GM23338 (cell line): ENCODE measurements at regions not wholly inside any gene's neighbourhood (a gene's known extent, or its start where the extent isn't known, plus 50 kb on each side); places are given as distances from the start of the nearest gene placed in this dataset.

Experiments
- CTCF ChIP-seq, 2 experiments: fragments of 200-600 bp in 1 of 2; sonication (generic) in 1 of 2; conservative IDR thresholded peaks; 2 replicates each; pipeline versions ENCODE4 v1.5.1 to v1.6.1; 2016 to 2017; ENCODE audit warnings: antibody characterized with exemption in 2 of 2, low read depth in 2 of 2, mild to moderate bottlenecking in 2 of 2, moderate library complexity in 1 of 2
- EZH2phosphoT487 ChIP-seq: fragments of 200-600 bp; sonication (generic); IDR thresholded peaks from one replicate; pipeline ENCODE4 v1.8.1; 2018; ENCODE audit warnings: antibody characterized with exemption; ENCODE audit not compliant: unreplicated experiment
- POLR2AphosphoS5 ChIP-seq: IDR thresholded peaks from 2 replicates; pipeline ENCODE4 v1.6.1; 2016; ENCODE audit warnings: antibody characterized with exemption, low read depth

DNA sequence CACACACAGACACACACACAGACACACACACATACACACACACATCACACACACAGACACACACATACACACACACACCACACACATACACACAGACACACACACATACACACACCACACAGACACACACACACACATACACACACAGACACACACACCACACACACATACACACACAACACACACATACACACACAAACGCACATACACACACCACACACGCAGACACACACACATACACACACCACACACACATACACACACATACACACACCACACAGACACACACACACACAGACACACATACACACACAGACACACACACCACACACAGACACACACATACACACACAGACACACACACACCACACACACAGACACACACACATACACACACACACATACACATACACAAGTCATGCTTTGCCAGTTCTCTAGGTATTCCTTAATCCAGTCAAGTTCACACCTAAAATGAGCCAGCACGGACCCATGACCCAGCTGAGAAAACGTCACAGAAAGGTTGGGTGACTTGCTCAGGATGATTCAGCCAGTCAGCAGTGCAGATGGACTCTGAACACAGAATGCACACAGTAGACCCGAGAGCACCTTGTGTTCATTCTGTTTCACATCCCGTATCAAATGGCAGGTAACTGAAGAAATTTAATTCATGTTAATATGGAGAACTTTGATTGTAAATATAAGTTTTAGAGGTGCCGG, 746.4 kb downstream of the MTRR start:
- TF ChIP-seq CTCF (conservative IDR thresholded peaks at IDR 0.05; ENCODE audit: low read depth in 2 of 2), result no peak
- TF ChIP-seq POLR2AphosphoS5, result no peak
- TF ChIP-seq EZH2phosphoT487, result no peak
